Neutrophil (primary cell): ENCODE measurements at regions not wholly inside any gene's neighbourhood (a gene's known extent, or its start where the extent isn't known, plus 50 kb on each side); places are given as distances from the start of the nearest gene placed in this dataset.

Experiments
- H3K27ac ChIP-seq: fragments of 200-600 bp; sonication (generic); 2 replicates; pipeline ENCODE4 v1.5.1; 2016; ENCODE audit warnings: mild to moderate bottlenecking, moderate library complexity
- H3K27me3 ChIP-seq: fragments of 200-600 bp; sonication (generic); 2 replicates; pipeline ENCODE4 v1.6.0; 2016; ENCODE audit warnings: mild to moderate bottlenecking
- H3K36me3 ChIP-seq: fragments of 200-600 bp; sonication (generic); 2 replicates; pipeline ENCODE4 v1.5.1; 2017
- H3K4me1 ChIP-seq, 2 experiments: fragments of 200-600 bp in 1 of 2; sonication (generic) in 1 of 2; 1 replicate in 1 of 2; 2 replicates in 1 of 2; pipeline versions ENCODE4 v1.5.1 to v1.6.1; 2013 to 2016; ENCODE audit warnings: low read depth in 1 of 2, low read length in 1 of 2, mild to moderate bottlenecking in 1 of 2, moderate library complexity in 1 of 2; ENCODE audit not compliant: control insufficient read depth in 1 of 2, insufficient read depth in 1 of 2
- H3K4me3 ChIP-seq, 2 experiments: fragments of 200-600 bp in 1 of 2; sonication (generic) in 1 of 2; 1 replicate in 1 of 2; 2 replicates in 1 of 2; pipeline ENCODE4 v1.5.1; 2013 to 2016; ENCODE audit warnings: low read depth in 1 of 2, low read length in 1 of 2, mild to moderate bottlenecking in 1 of 2, moderate library complexity in 1 of 2
- H3K9me3 ChIP-seq: fragments of 200-600 bp; sonication (generic); 2 replicates; pipeline ENCODE4 v1.5.1; 2016
- TF ChIP-seq, protein P1 (sequence below): fragments of 200-600 bp; sonication (generic); IDR thresholded peaks from 2 replicates; pipeline ENCODE4 v1.5.1; 2016; ENCODE audit warnings: antibody characterized with exemption

DNA sequence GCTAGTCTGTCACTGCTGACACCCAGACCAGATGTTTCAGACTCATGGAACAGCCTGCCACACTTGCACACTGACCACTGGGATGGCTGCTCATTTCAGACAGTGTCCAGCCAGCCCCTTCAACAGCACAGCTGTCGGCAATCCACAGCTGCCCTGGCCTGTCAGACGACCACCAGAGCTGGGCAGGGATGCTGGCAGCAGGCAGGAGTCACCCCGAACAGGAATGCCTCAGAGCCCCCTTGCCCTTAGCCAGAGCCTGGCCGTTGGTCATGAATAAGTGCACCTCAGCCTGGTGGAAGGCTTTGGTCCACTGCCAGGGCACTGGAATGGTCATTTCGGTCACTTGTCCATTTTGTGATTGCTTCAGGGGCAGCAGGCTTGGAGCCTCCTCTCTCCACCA lies 149.6 kb upstream of the TCERG1L start:
- Histone ChIP-seq H3K4me3 (no peak overlapping the region), H3K9me3 (no peaks in the 10 kb centered on the region), H3K4me1 (no peaks in the 10 kb centered on the region), H3K27me3 (no peaks in the 10 kb centered on the region), H3K36me3 (no peaks in the 10 kb centered on the region), H3K27ac (no peak overlapping the region)
- TF ChIP-seq, protein P1, sequence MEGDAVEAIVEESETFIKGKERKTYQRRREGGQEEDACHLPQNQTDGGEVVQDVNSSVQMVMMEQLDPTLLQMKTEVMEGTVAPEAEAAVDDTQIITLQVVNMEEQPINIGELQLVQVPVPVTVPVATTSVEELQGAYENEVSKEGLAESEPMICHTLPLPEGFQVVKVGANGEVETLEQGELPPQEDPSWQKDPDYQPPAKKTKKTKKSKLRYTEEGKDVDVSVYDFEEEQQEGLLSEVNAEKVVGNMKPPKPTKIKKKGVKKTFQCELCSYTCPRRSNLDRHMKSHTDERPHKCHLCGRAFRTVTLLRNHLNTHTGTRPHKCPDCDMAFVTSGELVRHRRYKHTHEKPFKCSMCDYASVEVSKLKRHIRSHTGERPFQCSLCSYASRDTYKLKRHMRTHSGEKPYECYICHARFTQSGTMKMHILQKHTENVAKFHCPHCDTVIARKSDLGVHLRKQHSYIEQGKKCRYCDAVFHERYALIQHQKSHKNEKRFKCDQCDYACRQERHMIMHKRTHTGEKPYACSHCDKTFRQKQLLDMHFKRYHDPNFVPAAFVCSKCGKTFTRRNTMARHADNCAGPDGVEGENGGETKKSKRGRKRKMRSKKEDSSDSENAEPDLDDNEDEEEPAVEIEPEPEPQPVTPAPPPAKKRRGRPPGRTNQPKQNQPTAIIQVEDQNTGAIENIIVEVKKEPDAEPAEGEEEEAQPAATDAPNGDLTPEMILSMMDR: no peak

DNA sequence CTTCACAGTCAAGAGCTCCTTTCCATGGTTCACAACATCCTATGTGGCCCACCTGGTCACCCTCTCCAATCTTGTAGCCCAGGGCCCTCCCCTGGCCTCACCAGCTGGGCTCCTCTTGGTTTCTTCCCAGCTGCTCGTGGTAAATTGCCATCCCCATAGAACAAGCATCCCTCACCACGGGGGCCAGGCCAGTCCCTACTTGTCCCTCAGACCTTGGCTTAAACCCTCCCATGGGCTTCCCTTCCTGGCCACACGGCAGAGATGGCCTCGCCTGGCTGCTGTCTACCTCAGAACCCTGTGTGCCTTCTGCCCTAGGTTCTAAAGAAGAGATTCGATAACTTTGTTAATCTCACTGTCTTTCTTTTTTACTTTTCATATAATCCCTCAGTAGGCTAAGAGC lies 153.3 kb upstream of the TCERG1L start:
- H3K9me3 ChIP-seq: no peaks in the 10 kb centered on the region
- H3K4me1 ChIP-seq: no peaks in the 10 kb centered on the region
- TF ChIP-seq, protein P1: no peak
- H3K36me3 ChIP-seq: no peaks in the 10 kb centered on the region
- H3K27me3 ChIP-seq: no peaks in the 10 kb centered on the region
- H3K4me3 ChIP-seq: no peak overlapping the region
- no peak overlapping the region for H3K27ac ChIP-seq

DNA sequence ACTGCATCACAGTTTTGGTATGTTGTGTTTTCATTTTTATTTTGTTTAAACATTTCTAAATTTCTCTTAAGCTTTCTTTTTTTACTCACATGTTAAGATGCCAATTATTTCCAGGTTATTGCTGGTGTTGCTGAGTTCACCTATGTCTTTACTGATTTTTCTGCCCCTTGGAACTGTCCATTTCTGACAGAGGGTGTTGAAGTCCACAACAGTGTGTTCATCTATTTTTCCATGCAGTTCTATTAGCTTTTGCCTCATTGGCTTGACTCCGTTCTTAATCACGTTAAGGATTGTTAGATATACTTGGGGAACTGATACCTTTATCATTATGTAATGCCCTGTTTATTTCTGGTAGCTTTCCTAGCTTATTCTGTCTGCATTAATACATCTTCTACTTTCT lies 158.0 kb upstream of the TCERG1L start:
- no peaks in the 10 kb centered on the region for H3K4me1 ChIP-seq
- H3K36me3 ChIP-seq: no peaks in the 10 kb centered on the region
- no peaks in the 10 kb centered on the region for H3K9me3 ChIP-seq
- TF ChIP-seq, protein P1: no peak
- H3K27ac ChIP-seq: no peak overlapping the region
- H3K4me3 ChIP-seq: no peak overlapping the region
- H3K27me3 ChIP-seq: no peaks in the 10 kb centered on the region

DNA sequence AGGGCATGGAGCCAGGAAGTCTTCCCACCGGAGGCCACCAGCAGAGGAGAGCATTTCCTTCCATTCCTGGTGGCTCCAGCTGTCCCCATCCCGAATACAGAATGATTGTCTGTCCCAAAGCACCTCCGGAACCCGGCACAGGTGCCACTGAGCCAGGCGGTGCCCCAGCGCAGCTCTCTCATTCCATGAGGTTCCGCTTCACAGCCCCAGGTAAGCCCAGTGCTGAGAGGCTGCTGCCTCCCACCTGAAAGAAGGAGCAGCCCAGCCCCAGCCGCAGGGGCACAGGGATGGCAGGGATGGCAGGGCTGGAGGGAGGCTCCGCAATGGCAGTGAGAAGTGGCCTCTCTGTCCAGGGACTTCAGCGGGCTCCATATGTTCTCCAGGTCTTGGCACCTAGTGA lies 162.1 kb upstream of the TCERG1L start:
- no peaks in the 10 kb centered on the region for H3K27me3 ChIP-seq
- no peak overlapping the region for H3K27ac ChIP-seq
- no peaks in the 10 kb centered on the region for H3K36me3 ChIP-seq
- H3K9me3 ChIP-seq: no peaks in the 10 kb centered on the region
- TF ChIP-seq, protein P1: no peak
- H3K4me1 ChIP-seq: no peaks in the 10 kb centered on the region
- no peak overlapping the region for H3K4me3 ChIP-seq

DNA sequence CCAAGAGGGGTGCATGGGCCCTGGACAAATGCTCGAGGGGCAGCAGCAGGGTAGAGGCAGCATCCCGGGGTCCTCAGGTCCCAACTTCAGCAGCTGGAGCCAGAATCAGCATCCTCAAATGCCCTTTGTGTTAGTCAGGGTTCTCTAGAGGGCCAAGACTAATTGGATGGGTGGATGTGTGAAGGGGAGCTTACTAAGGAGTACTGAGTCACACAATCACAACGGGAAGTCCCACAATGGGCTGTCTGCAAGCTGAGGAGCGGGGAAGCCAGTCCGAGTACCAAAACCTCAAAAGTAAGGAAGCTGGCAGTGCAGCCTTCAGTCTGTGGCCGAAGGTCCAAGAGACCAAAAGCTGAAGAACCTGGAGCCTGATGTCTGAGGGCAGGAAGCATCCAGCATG lies 162.9 kb upstream of the TCERG1L start:
- H3K4me1 ChIP-seq: no peaks in the 10 kb centered on the region
- TF ChIP-seq, protein P1: no peak
- no peak overlapping the region for H3K4me3 ChIP-seq
- H3K36me3 ChIP-seq: no peaks in the 10 kb centered on the region
- no peaks in the 10 kb centered on the region for H3K27me3 ChIP-seq
- no peaks in the 10 kb centered on the region for H3K9me3 ChIP-seq
- H3K27ac ChIP-seq: no peak overlapping the region

DNA sequence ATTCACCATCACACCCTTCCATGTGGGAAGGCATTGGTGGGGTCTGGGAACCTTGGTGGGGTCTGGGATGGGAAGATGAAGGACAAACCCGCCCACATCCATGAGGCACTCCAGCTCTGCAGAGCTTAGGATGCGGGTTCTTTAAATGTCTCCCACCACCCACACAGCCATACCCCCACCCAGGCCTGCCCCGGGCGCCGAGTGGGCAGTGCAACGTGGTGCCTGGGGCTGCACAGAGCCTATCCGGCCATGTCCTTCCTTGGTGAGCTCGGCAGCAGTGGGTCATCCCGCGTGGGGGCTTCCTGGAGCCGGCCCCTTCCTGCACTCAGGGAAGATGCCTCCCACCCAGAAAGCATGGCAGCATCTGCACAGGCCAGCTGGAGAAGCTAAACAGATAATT lies 163.5 kb upstream of the TCERG1L start:
- Histone ChIP-seq H3K9me3 (no peaks in the 10 kb centered on the region), H3K27ac (no peak overlapping the region), H3K4me3 (no peak overlapping the region), H3K27me3 (no peaks in the 10 kb centered on the region), H3K4me1 (no peaks in the 10 kb centered on the region), H3K36me3 (no peaks in the 10 kb centered on the region)
- TF ChIP-seq, protein P1: no peak
